IMR-90 (cell line): ENCODE measurements at regions not wholly inside any gene's neighbourhood (a gene's known extent, or its start where the extent isn't known, plus 50 kb on each side); places are given as distances from the start of the nearest gene placed in this dataset.

ENCODE experiments used
- ATAC-seq: fragments of 200-7000 bp; cut with Tn5 transposase; 2 replicates; pipeline ENCODE4 v1.9.1; 2020; ENCODE audit warnings: low read depth, mild to moderate bottlenecking, moderate library complexity
- BruUV-seq: library from RNA; stranded (reverse); fragments of 400-500 nt; replicated peaks from 2 replicates; lab custom pipeline; 2021; lab: Mats Ljungman, UMichigan
- CTCF ChIA-PET: fragments of 300-600 bp; formaldehyde crosslinking; extraction: SDS; loops from one replicate; lab custom pipeline; 2021; ENCODE audit warnings: antibody characterized with exemption; lab: Yijun Ruan, JAX
- POLR2A ChIA-PET: fragments of 300-600 bp; sonication (Branson Sonifier 250); formaldehyde crosslinking; loops from one replicate; lab custom pipeline; 2022; ENCODE audit warnings: antibody characterized with exemption; ENCODE audit not compliant: unreplicated experiment; lab: Charles Lee
- DNase-seq: peaks from one replicate; pipeline ENCODE4 v3.0.0; 2013
- H2AFZ ChIP-seq: replicated peaks from 2 replicates; pipeline ENCODE3; 2013; ENCODE audit warnings: low read length, mild to moderate bottlenecking; ENCODE audit not compliant: poor library complexity
- H2AK5ac ChIP-seq: 2 replicates; pipeline ENCODE4 v1.6.1; 2013; ENCODE audit warnings: low read depth, low read length, inconsistent platforms
- H2AK9ac ChIP-seq: replicated peaks from 2 replicates; pipeline ENCODE3; 2013; ENCODE audit warnings: mild to moderate bottlenecking, low read depth, low read length, moderate library complexity; ENCODE audit not compliant: poor library complexity
- H2BK120ac ChIP-seq: 2 replicates; pipeline ENCODE4 v1.6.1; 2013; ENCODE audit warnings: low read depth, low read length, inconsistent platforms
- H2BK15ac ChIP-seq: 3 replicates; pipeline ENCODE4 v1.6.1; 2013; ENCODE audit warnings: low read depth, low read length, inconsistent platforms
- H2BK20ac ChIP-seq: 2 replicates; pipeline ENCODE4 v1.6.1; 2013; ENCODE audit warnings: low read depth, mild to moderate bottlenecking, inconsistent platforms, low read length, moderate library complexity
- H2BK5ac ChIP-seq: 2 replicates; pipeline ENCODE4 v1.6.1; 2013; ENCODE audit warnings: mild to moderate bottlenecking, low read depth, low read length, inconsistent platforms; ENCODE audit not compliant: poor library complexity, severe bottlenecking
- H3K14ac ChIP-seq: replicated peaks from 2 replicates; pipeline ENCODE4 v1.6.1; 2013; ENCODE audit warnings: low read depth, low read length, inconsistent platforms
- H3K18ac ChIP-seq: 2 replicates; pipeline ENCODE4 v1.6.1; 2013; ENCODE audit warnings: low read depth, low read length, control low read depth
- H3K23ac ChIP-seq: 2 replicates; pipeline ENCODE4 v1.6.1; 2013; ENCODE audit warnings: low read depth, low read length, inconsistent platforms
- H3K27ac ChIP-seq: 2 replicates; pipeline ENCODE4 v1.5.1; 2013; ENCODE audit warnings: mild to moderate bottlenecking, control low read depth, low read length; ENCODE audit not compliant: insufficient read depth
- H3K27me3 ChIP-seq: 2 replicates; pipeline ENCODE4 v1.6.1; 2013; ENCODE audit warnings: low read length; ENCODE audit not compliant: control insufficient read depth, insufficient read depth
- H3K36me3 ChIP-seq: 2 replicates; pipeline ENCODE4 v1.6.1; 2013; ENCODE audit warnings: low read length, mixed read lengths; ENCODE audit not compliant: control insufficient read depth, insufficient read depth
- H3K4ac ChIP-seq: 2 replicates; pipeline ENCODE4 v1.6.1; 2013; ENCODE audit warnings: low read depth, low read length, inconsistent platforms
- H3K4me1 ChIP-seq: 2 replicates; pipeline ENCODE4 v1.6.1; 2013; ENCODE audit warnings: low read length, mixed read lengths; ENCODE audit not compliant: control insufficient read depth, insufficient read depth
- H3K4me2 ChIP-seq: 2 replicates; pipeline ENCODE4 v1.6.1; 2013; ENCODE audit warnings: low read depth, mild to moderate bottlenecking, control low read depth, low read length, moderate library complexity
- H3K4me3 ChIP-seq: 2 replicates; pipeline ENCODE4 v1.5.1; 2013; ENCODE audit warnings: low read depth, mild to moderate bottlenecking, control low read depth, low read length, moderate library complexity; ENCODE audit not compliant: insufficient read depth
- H3K56ac ChIP-seq: 2 replicates; pipeline ENCODE4 v1.6.1; 2013; ENCODE audit warnings: low read length, inconsistent platforms; ENCODE audit not compliant: insufficient read depth; ENCODE audit errors: extremely low read depth
- H3K79me1 ChIP-seq, 2 experiments: 2 replicates each; pipeline ENCODE4 v1.6.1; 2013; ENCODE audit warnings: low read length in 2 of 2, inconsistent platforms in 1 of 2, low read depth in 1 of 2
- H3K9ac ChIP-seq: 2 replicates; pipeline ENCODE4 v1.6.1; 2013; ENCODE audit warnings: low read depth, low read length, control low read depth
- H3K9me1 ChIP-seq: 2 replicates; pipeline ENCODE4 v1.6.1; 2013; ENCODE audit warnings: low read length, inconsistent platforms; ENCODE audit not compliant: insufficient read depth
- H3K9me3 ChIP-seq: 2 replicates; pipeline ENCODE4 v1.6.1; 2013; ENCODE audit warnings: low read length; ENCODE audit not compliant: control insufficient read depth, insufficient read depth
- H4K20me1 ChIP-seq: 2 replicates; pipeline ENCODE4 v1.6.1; 2013; ENCODE audit warnings: low read length, inconsistent platforms; ENCODE audit not compliant: insufficient read depth
- H4K5ac ChIP-seq: 2 replicates; pipeline ENCODE4 v1.6.1; 2013; ENCODE audit warnings: mild to moderate bottlenecking, low read depth, low read length, control low read depth
- H4K8ac ChIP-seq, 2 experiments: 2 replicates each; pipeline ENCODE4 v1.6.1; 2013; ENCODE audit warnings: low read depth in 2 of 2, low read length in 2 of 2, control low read depth in 1 of 2, inconsistent platforms in 1 of 2
- H4K91ac ChIP-seq: 2 replicates; pipeline ENCODE4 v1.6.1; 2013; ENCODE audit warnings: low read depth, low read length, inconsistent platforms; ENCODE audit not compliant: insufficient read depth
- BHLHE40 ChIP-seq: fragments of 150-350 bp; IDR thresholded peaks from 2 replicates; pipeline ENCODE4 v1.6.1; 2016; ENCODE audit warnings: mild to moderate bottlenecking, low read depth, low read length
- CEBPB ChIP-seq: IDR thresholded peaks from 2 replicates; pipeline ENCODE4 v1.6.1; 2012; ENCODE audit warnings: low read depth, low read length, improper control_type of control experiment
- CHD1 ChIP-seq: IDR thresholded peaks from 2 replicates; pipeline ENCODE4 v1.6.1; 2012; ENCODE audit warnings: low read depth, low read length, improper control_type of control experiment
- FOS ChIP-seq: fragments of 150-350 bp; IDR thresholded peaks from 2 replicates; pipeline ENCODE4 v1.6.1; 2016; ENCODE audit warnings: low read depth, low read length
- MAFK ChIP-seq: IDR thresholded peaks from 2 replicates; pipeline ENCODE4 v1.6.1; 2012; ENCODE audit warnings: low read depth, low read length, improper control_type of control experiment
- MAZ ChIP-seq: IDR thresholded peaks from 2 replicates; pipeline ENCODE4 v1.6.1; 2012; ENCODE audit warnings: low read depth, mild to moderate bottlenecking, low read length, improper control_type of control experiment, moderate library complexity, borderline replicate concordance
- NFE2L2 ChIP-seq: fragments of 150-350 bp; IDR thresholded peaks from 2 replicates; pipeline ENCODE4 v1.6.1; 2016; ENCODE audit warnings: low read depth, mild to moderate bottlenecking, low read length
- RFX5 ChIP-seq: IDR thresholded peaks from 2 replicates; pipeline ENCODE4 v1.8.0; 2012; ENCODE audit warnings: low read depth, mild to moderate bottlenecking, low read length, moderate library complexity
- SMC3 ChIP-seq: fragments of 150-350 bp; IDR thresholded peaks from 2 replicates; pipeline ENCODE4 v1.6.1; 2016; ENCODE audit warnings: low read depth, mild to moderate bottlenecking, antibody characterized with exemption, low read length, moderate library complexity
- WGBS, 2 experiments: methylation state at CpG; one replicate each; pipeline versions ENCODE4 v1.1.5 to v1.1.7; 2013; ENCODE audit warnings: missing lambda C conversion rate in 2 of 2; ENCODE audit not compliant: insufficient read length in 1 of 2; ENCODE audit errors: extremely low coverage in 2 of 2; 5-methylcytosine and 5-hydroxymethylcytosine counted together
- dilution Hi-C: fragments of 300-500 bp; cut with HindIII; formaldehyde crosslinking; loops from one replicate; pipeline ENCODE4 v1.14.3; 2018; ENCODE audit warnings: low sequenced_read_pairs; ENCODE audit not compliant: unreplicated experiment
- in situ Hi-C: fragments of 300-500 bp; cut with MboI; formaldehyde crosslinking; loops from 3 replicates; pipeline ENCODE4 v1.14.3; 2019; ENCODE audit warnings: low sequenced_read_pairs, inconsistent platforms, mixed read lengths
- intact Hi-C: fragments of 100-400 bp; cut with micrococcal nuclease; formaldehyde crosslinking; loops from 2 replicates; pipeline ENCODE4 v1.10.0; 2022
- TF ChIP-seq, protein P1 (sequence below): fragments of 150-350 bp; IDR thresholded peaks from 2 replicates; pipeline ENCODE4 v1.6.1; 2016; ENCODE audit warnings: low read depth, mild to moderate bottlenecking, low read length, moderate library complexity, borderline replicate concordance
- TF ChIP-seq, protein P2 (sequence below): fragments of 150-350 bp; IDR thresholded peaks from 2 replicates; pipeline ENCODE4 v1.6.1; 2017; ENCODE audit warnings: mild to moderate bottlenecking, antibody characterized with exemption, low read length, low read depth
- TF ChIP-seq, protein P3 (sequence below): conservative IDR thresholded peaks from 2 replicates; pipeline ENCODE4 v1.5.1; 2012; ENCODE audit warnings: mild to moderate bottlenecking, low read depth, low read length, improper control_type of control experiment

DNA sequence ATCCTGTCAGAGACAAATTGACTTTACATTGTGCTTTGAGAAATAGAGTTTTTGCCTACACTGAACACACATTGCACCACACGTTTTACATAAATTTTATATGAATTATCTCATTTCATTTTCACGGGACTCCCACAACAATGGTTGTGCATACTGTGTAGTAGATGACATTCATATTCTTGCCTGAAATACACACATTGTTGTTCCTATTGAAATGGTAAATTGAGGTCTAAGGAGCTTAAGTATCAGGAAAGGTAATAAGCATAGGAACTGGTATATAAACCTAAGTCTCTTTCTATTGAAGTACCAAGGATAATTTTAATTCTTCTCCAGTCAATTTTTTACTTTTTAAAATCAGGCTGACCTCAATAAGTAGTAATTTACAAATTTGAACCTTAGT lies 473.7 kb upstream of the DEPDC1 start:
- no peak for TF ChIP-seq MAFK
- no peak for TF ChIP-seq RFX5
- TF ChIP-seq, protein P1, sequence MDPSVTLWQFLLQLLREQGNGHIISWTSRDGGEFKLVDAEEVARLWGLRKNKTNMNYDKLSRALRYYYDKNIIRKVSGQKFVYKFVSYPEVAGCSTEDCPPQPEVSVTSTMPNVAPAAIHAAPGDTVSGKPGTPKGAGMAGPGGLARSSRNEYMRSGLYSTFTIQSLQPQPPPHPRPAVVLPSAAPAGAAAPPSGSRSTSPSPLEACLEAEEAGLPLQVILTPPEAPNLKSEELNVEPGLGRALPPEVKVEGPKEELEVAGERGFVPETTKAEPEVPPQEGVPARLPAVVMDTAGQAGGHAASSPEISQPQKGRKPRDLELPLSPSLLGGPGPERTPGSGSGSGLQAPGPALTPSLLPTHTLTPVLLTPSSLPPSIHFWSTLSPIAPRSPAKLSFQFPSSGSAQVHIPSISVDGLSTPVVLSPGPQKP: no peak
- TF ChIP-seq FOS: no peak
- TF ChIP-seq CHD1: no peak
- no peak for TF ChIP-seq BHLHE40
- TF ChIP-seq, protein P2, sequence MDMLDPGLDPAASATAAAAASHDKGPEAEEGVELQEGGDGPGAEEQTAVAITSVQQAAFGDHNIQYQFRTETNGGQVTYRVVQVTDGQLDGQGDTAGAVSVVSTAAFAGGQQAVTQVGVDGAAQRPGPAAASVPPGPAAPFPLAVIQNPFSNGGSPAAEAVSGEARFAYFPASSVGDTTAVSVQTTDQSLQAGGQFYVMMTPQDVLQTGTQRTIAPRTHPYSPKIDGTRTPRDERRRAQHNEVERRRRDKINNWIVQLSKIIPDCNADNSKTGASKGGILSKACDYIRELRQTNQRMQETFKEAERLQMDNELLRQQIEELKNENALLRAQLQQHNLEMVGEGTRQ: no peak
- TF ChIP-seq CEBPB: no peak
- no peak for TF ChIP-seq NFE2L2
- TF ChIP-seq, protein P3, sequence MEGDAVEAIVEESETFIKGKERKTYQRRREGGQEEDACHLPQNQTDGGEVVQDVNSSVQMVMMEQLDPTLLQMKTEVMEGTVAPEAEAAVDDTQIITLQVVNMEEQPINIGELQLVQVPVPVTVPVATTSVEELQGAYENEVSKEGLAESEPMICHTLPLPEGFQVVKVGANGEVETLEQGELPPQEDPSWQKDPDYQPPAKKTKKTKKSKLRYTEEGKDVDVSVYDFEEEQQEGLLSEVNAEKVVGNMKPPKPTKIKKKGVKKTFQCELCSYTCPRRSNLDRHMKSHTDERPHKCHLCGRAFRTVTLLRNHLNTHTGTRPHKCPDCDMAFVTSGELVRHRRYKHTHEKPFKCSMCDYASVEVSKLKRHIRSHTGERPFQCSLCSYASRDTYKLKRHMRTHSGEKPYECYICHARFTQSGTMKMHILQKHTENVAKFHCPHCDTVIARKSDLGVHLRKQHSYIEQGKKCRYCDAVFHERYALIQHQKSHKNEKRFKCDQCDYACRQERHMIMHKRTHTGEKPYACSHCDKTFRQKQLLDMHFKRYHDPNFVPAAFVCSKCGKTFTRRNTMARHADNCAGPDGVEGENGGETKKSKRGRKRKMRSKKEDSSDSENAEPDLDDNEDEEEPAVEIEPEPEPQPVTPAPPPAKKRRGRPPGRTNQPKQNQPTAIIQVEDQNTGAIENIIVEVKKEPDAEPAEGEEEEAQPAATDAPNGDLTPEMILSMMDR: no peak
- TF ChIP-seq SMC3: no peak
- no peak for TF ChIP-seq MAZ
- in situ Hi-C loops: no loop called here
- POLR2A ChIA-PET: no interaction called here

More for the DNA sequence above, 473.7 kb upstream of the DEPDC1 start:
- Histone ChIP-seq H3K23ac (no peak overlapping the region), H3K9ac (no peak overlapping the region), H2BK15ac (no peak overlapping the region), H3K4me1 (no peaks in the 10 kb centered on the region), H4K91ac (no peak overlapping the region), H3K4me2 (no peak overlapping the region), H2AFZ (no peak overlapping the region), H4K5ac (no peak overlapping the region), H3K56ac (no peak overlapping the region), H2AK9ac (no peak overlapping the region), H4K8ac (no peak overlapping the region), H3K27me3 (no peaks in the 10 kb centered on the region), H3K9me1 (no peaks in the 10 kb centered on the region), H2AK5ac (no peak overlapping the region), H3K36me3 (no peaks in the 10 kb centered on the region), H2BK5ac (no peak overlapping the region), H3K4ac (no peak overlapping the region), H3K9me3 (no peaks in the 10 kb centered on the region), H3K27ac (no peak overlapping the region), H2BK20ac (no peak overlapping the region), H4K20me1 (no peaks in the 10 kb centered on the region), H2BK120ac (no peak overlapping the region), H3K79me1 (no peaks in the 10 kb centered on the region), H3K14ac (no peak overlapping the region), H3K18ac (no peak overlapping the region), H3K4me3 (no peak overlapping the region)
- BruUV-seq: no TSS peak
- dilution Hi-C loops (no loop called here), intact Hi-C loops (no loop called here)
- no peak for ATAC-seq
- CTCF ChIA-PET: no interaction called here
- DNase-seq: no peak
- WGBS, 2 experiments: no CpG with 5 or more reads among the region's 2 CpGs
